HCT116 (cell line): ENCODE measurements at regions not wholly inside any gene's neighbourhood (a gene's known extent, or its start where the extent isn't known, plus 50 kb on each side); places are given as distances from the start of the nearest gene placed in this dataset.

Experiments used
- ATAC-seq: fragments of 200-7000 bp; cut with Tn5 transposase; 2 replicates; pipeline ENCODE4 v1.9.1; 2020; ENCODE audit warnings: mild to moderate bottlenecking, moderate library complexity
- BruUV-seq: library from RNA; stranded (reverse); fragments of 400-500 nt; replicated peaks from 2 replicates; lab custom pipeline; 2021; lab: Mats Ljungman, UMichigan
- CTCF ChIA-PET: fragments of 300-600 bp; sonication (Branson Sonifier 250); formaldehyde crosslinking; loops from one replicate; lab custom pipeline; 2021; ENCODE audit warnings: antibody characterized with exemption; lab: Charles Lee
- POLR2A ChIA-PET: fragments of 300-600, 350-600 bp; sonication (Branson Sonifier 250); formaldehyde crosslinking; loops from one replicate; lab custom pipeline; 2021; ENCODE audit warnings: antibody characterized with exemption; lab: Charles Lee
- RAD21 ChIA-PET, 2 experiments: fragments of 300-600 bp; sonication (Branson Sonifier 250); formaldehyde crosslinking; loops; one replicate each; lab custom pipeline; 2023; ENCODE audit warnings: low total read pairs in 2 of 2; ENCODE audit not compliant: uncharacterized antibody in 2 of 2, unreplicated experiment in 2 of 2, low non-redundant PET in 1 of 2; lab: Charles Lee
- DNase-seq: peaks from one replicate; pipeline ENCODE4 v3.0.0-alpha.2; 2010; ENCODE audit warnings: low read depth, low spot score
- H2AFZ ChIP-seq: fragments of 200-600 bp; shearing (Covaris generic), sonication (generic); 2 replicates; pipeline ENCODE4 v1.6.1; 2017; ENCODE audit warnings: low read depth, mixed run types, mixed read lengths, antibody characterized with exemption, low read length; ENCODE audit not compliant: poor library complexity, severe bottlenecking
- H3K27ac ChIP-seq: 2 replicates; pipeline ENCODE4 v1.5.1; 2012; ENCODE audit warnings: low read depth, low read length
- H3K27me3 ChIP-seq: fragments of 200-600 bp; sonication (generic); 2 replicates; pipeline ENCODE4 v1.6.1; 2016; ENCODE audit warnings: mixed run types, low read length, mixed read lengths; ENCODE audit not compliant: insufficient read depth
- H3K36me3 ChIP-seq, 2 experiments: fragments of 200-500 bp in 1 of 2; fragments of 200-600 bp in 1 of 2; sonication (Bioruptor generic) in 1 of 2; sonication (generic) in 1 of 2; 2 replicates each; pipeline versions ENCODE4 v1.5.1 to v1.6.1; 2014 to 2016; ENCODE audit warnings: low read length in 2 of 2, inconsistent platforms in 1 of 2, mixed read lengths in 1 of 2, mixed run types in 1 of 2; ENCODE audit not compliant: insufficient read depth in 2 of 2, control insufficient read depth in 1 of 2
- H3K4me1 ChIP-seq, 2 experiments: fragments of 200-600 bp in 1 of 2; sonication (generic) in 1 of 2; 2 replicates each; pipeline versions ENCODE4 v1.5.1 to v1.6.1; 2012 to 2017; ENCODE audit warnings: low read length in 2 of 2, inconsistent platforms in 1 of 2, mild to moderate bottlenecking in 1 of 2, mixed read lengths in 1 of 2, mixed run types in 1 of 2, moderate library complexity in 1 of 2; ENCODE audit not compliant: insufficient read depth in 2 of 2, control insufficient read depth in 1 of 2
- H3K4me2 ChIP-seq: fragments of 200-600 bp; sonication (generic); 2 replicates; pipeline ENCODE4 v1.6.1; 2017; ENCODE audit warnings: mixed run types, low read length, mixed read lengths
- H3K4me3 ChIP-seq, 2 experiments: fragments of 200-600 bp in 1 of 2; sonication (generic) in 1 of 2; replicated peaks in 1 of 2; 2 replicates each; pipeline ENCODE4 v1.5.1; 2011 to 2016; ENCODE audit warnings: low read length in 2 of 2, control low read depth in 1 of 2, low read depth in 1 of 2, mild to moderate bottlenecking in 1 of 2, mixed read lengths in 1 of 2, mixed run types in 1 of 2
- H3K79me2 ChIP-seq: fragments of 200-600 bp; sonication (generic); 2 replicates; pipeline ENCODE4 v1.6.1; 2017; ENCODE audit warnings: mild to moderate bottlenecking, mixed run types, low read length, moderate library complexity, mixed read lengths; ENCODE audit not compliant: insufficient read depth
- H3K9ac ChIP-seq: fragments of 200-600 bp; sonication (generic); 2 replicates; pipeline ENCODE4 v1.6.1; 2016; ENCODE audit warnings: low read length, mixed read lengths
- H3K9me2 ChIP-seq: fragments of 200-600 bp; sonication (generic), shearing (Covaris generic); 2 replicates; pipeline ENCODE4 v1.6.1; 2017; ENCODE audit warnings: mixed run types, mild to moderate bottlenecking, moderate library complexity; ENCODE audit not compliant: insufficient read depth
- H3K9me3 ChIP-seq, 2 experiments: fragments of 200-500 bp in 1 of 2; fragments of 200-600 bp in 1 of 2; sonication (Bioruptor generic) in 1 of 2; sonication (generic) in 1 of 2; 2 replicates each; pipeline ENCODE4 v1.6.1; 2014 to 2017; ENCODE audit warnings: low read length in 2 of 2, mixed read lengths in 2 of 2, inconsistent platforms in 1 of 2, low read depth in 1 of 2, mild to moderate bottlenecking in 1 of 2, mixed run types in 1 of 2, moderate library complexity in 1 of 2; ENCODE audit not compliant: control insufficient read depth in 1 of 2, insufficient read depth in 1 of 2
- H4K20me1 ChIP-seq: fragments of 200-600 bp; sonication (generic), shearing (Covaris generic); 2 replicates; pipeline ENCODE4 v1.6.1; 2017; ENCODE audit warnings: mixed run types, mild to moderate bottlenecking, moderate library complexity; ENCODE audit not compliant: insufficient read depth
- CBX3 ChIP-seq: IDR thresholded peaks from 2 replicates; pipeline ENCODE4 v1.6.1; 2012; ENCODE audit warnings: low read depth
- EGR1 ChIP-seq: IDR thresholded peaks from 2 replicates; pipeline ENCODE4 v1.6.1; 2012; ENCODE audit warnings: low read depth
- ELF1 ChIP-seq: IDR thresholded peaks from 2 replicates; pipeline ENCODE4 v1.6.1; 2012; ENCODE audit warnings: low read depth, borderline replicate concordance
- EZH2 ChIP-seq: fragments of 200-600 bp; sonication (generic); IDR thresholded peaks from 2 replicates; pipeline ENCODE4 v1.6.1; 2017; ENCODE audit warnings: antibody characterized with exemption, mixed run types
- EZH2phosphoT487 ChIP-seq: fragments of 200-600 bp; IDR thresholded peaks from 2 replicates; pipeline ENCODE4 v1.6.1; 2018; ENCODE audit warnings: antibody characterized with exemption, borderline replicate concordance
- JUND ChIP-seq: IDR thresholded peaks from 2 replicates; pipeline ENCODE4 v1.6.1; 2012
- POLR2A ChIP-seq: IDR thresholded peaks from 2 replicates; pipeline ENCODE4 v1.7.0; 2011; ENCODE audit warnings: borderline replicate concordance; ENCODE audit not compliant: insufficient read depth, insufficient read length; ENCODE audit errors: extremely low read depth
- RAD21 ChIP-seq: IDR thresholded peaks from 2 replicates; pipeline ENCODE4 v1.6.1; 2012; ENCODE audit warnings: low read depth, mild to moderate bottlenecking
- SP1 ChIP-seq: IDR thresholded peaks from 2 replicates; pipeline ENCODE4 v1.6.1; 2012; ENCODE audit warnings: low read depth
- SRF ChIP-seq: IDR thresholded peaks from 2 replicates; pipeline ENCODE4 v1.6.1; 2012; ENCODE audit warnings: low read depth
- TCF7L2 ChIP-seq: IDR thresholded peaks from 2 replicates; pipeline ENCODE4 v1.7.0; 2011; ENCODE audit warnings: borderline replicate concordance, inconsistent platforms; ENCODE audit not compliant: insufficient read depth, insufficient read length; ENCODE audit errors: extremely low read depth
- YY1 ChIP-seq: IDR thresholded peaks from 2 replicates; pipeline ENCODE4 v1.6.1; 2011; ENCODE audit warnings: low read length, low read depth, moderate library complexity, mild to moderate bottlenecking; ENCODE audit not compliant: insufficient replicate concordance; ENCODE audit errors: extremely low read depth
- ZNF274 ChIP-seq: fragments of 200-500 bp; sonication (Bioruptor generic); IDR thresholded peaks from 2 replicates; pipeline ENCODE4 v1.6.1; 2014; ENCODE audit warnings: mild to moderate bottlenecking, low read depth, low read length, inconsistent platforms
- intact Hi-C: fragments of 100-400 bp; cut with micrococcal nuclease; formaldehyde crosslinking; loops from 2 replicates; pipeline ENCODE4 v1.10.0; 2022
- TF ChIP-seq, protein P1 (sequence below): IDR thresholded peaks from 2 replicates; pipeline ENCODE4 v1.6.1; 2012
- TF ChIP-seq, protein P2 (sequence below): IDR thresholded peaks from 2 replicates; pipeline ENCODE4 v1.6.1; 2011; ENCODE audit warnings: mild to moderate bottlenecking, low read length, moderate library complexity; ENCODE audit not compliant: insufficient replicate concordance; ENCODE audit errors: extremely low read depth
- TF ChIP-seq, protein P3 (sequence below): IDR thresholded peaks from 2 replicates; pipeline ENCODE4 v1.6.1; 2012
- TF ChIP-seq, protein P4 (sequence below): IDR thresholded peaks from 2 replicates; pipeline ENCODE4 v1.6.1; 2012; ENCODE audit warnings: low read depth

DNA sequence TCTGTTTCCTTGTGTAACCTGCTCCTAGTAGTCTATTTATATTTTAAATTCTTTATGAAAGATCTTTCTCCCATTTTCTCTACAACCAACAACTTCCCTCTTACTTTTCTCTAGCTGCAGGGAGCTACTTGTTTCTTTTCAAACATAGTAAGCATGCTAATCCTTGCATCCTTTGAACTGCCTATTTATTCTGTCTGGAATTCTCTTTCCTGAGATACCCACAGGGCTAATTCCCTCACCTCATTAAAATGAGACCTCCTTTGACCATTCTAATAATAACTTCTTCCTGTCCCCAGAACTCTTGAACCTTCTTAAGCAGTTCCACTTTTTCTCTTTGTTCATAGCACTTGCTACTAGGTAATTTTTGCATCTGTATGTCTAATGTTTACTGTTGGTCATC, 620.6 kb upstream of the CDH18 start (continued):
- TF ChIP-seq, protein P1, sequence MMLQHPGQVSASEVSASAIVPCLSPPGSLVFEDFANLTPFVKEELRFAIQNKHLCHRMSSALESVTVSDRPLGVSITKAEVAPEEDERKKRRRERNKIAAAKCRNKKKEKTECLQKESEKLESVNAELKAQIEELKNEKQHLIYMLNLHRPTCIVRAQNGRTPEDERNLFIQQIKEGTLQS = no peak
- TF ChIP-seq YY1 (no peak), SP1 (no peak)

DNA sequence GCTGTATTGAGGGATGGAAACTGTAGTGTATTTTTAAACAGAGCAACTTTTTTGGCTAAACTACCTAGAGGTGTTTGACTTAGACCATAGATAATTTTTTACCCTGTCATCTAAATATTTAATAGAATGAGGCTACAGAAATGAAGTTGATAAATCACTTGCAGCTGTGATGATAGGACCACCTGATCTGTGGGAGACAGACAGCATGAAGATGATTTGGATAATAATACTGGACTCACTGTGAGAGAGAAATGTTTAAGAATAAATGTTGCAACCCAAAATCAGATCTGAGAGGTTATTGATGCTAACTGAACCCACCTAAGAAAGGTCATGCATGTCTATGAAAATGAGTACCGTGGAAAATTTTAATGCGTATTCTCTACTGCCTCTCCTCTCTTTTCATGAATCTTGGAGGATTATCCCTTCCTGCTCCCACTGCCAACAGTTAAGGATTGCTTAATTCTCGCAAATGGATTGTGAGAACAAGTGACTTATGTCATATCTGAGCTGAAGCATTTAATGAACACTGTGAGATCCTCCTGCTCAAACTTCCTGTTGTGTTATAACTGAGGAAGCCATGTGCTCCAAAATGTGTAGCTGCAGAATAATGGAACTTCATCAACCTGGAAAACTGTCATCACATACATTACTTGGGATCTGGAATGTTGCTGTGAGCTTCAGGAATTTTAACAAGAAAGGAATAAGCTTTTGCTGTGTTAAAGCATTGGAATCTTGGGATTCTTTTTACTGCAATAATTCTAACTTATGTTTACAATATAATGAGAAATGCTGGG, 617.9 kb upstream of the CDH18 start:
- Histone ChIP-seq H3K27me3 (no peaks in the 10 kb centered on the region), H3K79me2 (no peaks in the 10 kb centered on the region), H3K4me1 (no peaks in the 10 kb centered on the region), H3K9me2 (no peaks in the 10 kb centered on the region), H3K27ac (no peak overlapping the region), H2AFZ (no peak overlapping the region), H3K9ac (no peak overlapping the region), H3K9me3 (peaks cover 10 to 24% of the 10 kb centered on the region in 2 experiments; a peak in 3 of 4 replicates), H3K4me2 (no peak overlapping the region), H3K4me3 (no peak overlapping the region), H4K20me1 (no peaks in the 10 kb centered on the region), H3K36me3 (no peaks in the 10 kb centered on the region)
- RAD21 ChIA-PET = no interaction called here
- BruUV-seq = no TSS peak
- TF ChIP-seq ZNF274 = no peak
- TF ChIP-seq RAD21 = no peak
- no peak for TF ChIP-seq TCF7L2
- TF ChIP-seq, protein P2, sequence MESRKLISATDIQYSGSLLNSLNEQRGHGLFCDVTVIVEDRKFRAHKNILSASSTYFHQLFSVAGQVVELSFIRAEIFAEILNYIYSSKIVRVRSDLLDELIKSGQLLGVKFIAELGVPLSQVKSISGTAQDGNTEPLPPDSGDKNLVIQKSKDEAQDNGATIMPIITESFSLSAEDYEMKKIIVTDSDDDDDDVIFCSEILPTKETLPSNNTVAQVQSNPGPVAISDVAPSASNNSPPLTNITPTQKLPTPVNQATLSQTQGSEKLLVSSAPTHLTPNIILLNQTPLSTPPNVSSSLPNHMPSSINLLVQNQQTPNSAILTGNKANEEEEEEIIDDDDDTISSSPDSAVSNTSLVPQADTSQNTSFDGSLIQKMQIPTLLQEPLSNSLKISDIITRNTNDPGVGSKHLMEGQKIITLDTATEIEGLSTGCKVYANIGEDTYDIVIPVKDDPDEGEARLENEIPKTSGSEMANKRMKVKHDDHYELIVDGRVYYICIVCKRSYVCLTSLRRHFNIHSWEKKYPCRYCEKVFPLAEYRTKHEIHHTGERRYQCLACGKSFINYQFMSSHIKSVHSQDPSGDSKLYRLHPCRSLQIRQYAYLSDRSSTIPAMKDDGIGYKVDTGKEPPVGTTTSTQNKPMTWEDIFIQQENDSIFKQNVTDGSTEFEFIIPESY = no peak
- TF ChIP-seq SRF = no peak
- no peak for TF ChIP-seq CBX3
- TF ChIP-seq, protein P3, sequence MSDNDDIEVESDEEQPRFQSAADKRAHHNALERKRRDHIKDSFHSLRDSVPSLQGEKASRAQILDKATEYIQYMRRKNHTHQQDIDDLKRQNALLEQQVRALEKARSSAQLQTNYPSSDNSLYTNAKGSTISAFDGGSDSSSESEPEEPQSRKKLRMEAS = no peak
- TF ChIP-seq, protein P1 = no peak
- no peak for TF ChIP-seq SP1
- no peak for TF ChIP-seq EZH2phosphoT487
- TF ChIP-seq, protein P4, sequence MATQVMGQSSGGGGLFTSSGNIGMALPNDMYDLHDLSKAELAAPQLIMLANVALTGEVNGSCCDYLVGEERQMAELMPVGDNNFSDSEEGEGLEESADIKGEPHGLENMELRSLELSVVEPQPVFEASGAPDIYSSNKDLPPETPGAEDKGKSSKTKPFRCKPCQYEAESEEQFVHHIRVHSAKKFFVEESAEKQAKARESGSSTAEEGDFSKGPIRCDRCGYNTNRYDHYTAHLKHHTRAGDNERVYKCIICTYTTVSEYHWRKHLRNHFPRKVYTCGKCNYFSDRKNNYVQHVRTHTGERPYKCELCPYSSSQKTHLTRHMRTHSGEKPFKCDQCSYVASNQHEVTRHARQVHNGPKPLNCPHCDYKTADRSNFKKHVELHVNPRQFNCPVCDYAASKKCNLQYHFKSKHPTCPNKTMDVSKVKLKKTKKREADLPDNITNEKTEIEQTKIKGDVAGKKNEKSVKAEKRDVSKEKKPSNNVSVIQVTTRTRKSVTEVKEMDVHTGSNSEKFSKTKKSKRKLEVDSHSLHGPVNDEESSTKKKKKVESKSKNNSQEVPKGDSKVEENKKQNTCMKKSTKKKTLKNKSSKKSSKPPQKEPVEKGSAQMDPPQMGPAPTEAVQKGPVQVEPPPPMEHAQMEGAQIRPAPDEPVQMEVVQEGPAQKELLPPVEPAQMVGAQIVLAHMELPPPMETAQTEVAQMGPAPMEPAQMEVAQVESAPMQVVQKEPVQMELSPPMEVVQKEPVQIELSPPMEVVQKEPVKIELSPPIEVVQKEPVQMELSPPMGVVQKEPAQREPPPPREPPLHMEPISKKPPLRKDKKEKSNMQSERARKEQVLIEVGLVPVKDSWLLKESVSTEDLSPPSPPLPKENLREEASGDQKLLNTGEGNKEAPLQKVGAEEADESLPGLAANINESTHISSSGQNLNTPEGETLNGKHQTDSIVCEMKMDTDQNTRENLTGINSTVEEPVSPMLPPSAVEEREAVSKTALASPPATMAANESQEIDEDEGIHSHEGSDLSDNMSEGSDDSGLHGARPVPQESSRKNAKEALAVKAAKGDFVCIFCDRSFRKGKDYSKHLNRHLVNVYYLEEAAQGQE = no peak
- TF ChIP-seq EGR1 = no peak
- TF ChIP-seq EZH2 = no peak
- no peak for TF ChIP-seq ELF1
- TF ChIP-seq POLR2A = no peak
- TF ChIP-seq JUND = no peak
- CTCF ChIA-PET = no interaction called here
- DNase-seq (no peak), ATAC-seq (no peak)
- intact Hi-C loops = no loop called here
- POLR2A ChIA-PET = no interaction called here
